Stomach (tissue), 4 donors: ENCODE measurements at regions not wholly inside any gene's neighbourhood (a gene's known extent, or its start where the extent isn't known, plus 50 kb on each side); places are given as distances from the start of the nearest gene placed in this dataset.
"Not testable (repeated sequence)": the region's sequence is repeated elsewhere in the genome, so short reads cannot be mapped to it uniquely, and the experiment has no call there.

Experiments
- POLR2A ChIP-seq, 4 donors: fragments of 450-650 bp; IDR thresholded peaks; one replicate each; pipeline ENCODE4 v1.6.1; 2016; ENCODE audit warnings: antibody characterized with exemption in 4 of 4, control low read depth in 2 of 4, mild to moderate bottlenecking in 1 of 4, moderate library complexity in 1 of 4
- POLR2AphosphoS5 ChIP-seq, 3 donors: sonication (generic); formaldehyde crosslinking; IDR thresholded peaks; one replicate each; pipeline ENCODE4 v1.6.1; 2016; ENCODE audit warnings: antibody characterized with exemption in 3 of 3

GRCh38 chr7:66553675-66554074, 75.0 kb upstream of the KCTD7 start:
- TF ChIP-seq POLR2A, POLR2AphosphoS5 (IDR thresholded peaks at IDR 0.05): not testable (repeated sequence)
